ENCODE measurements at regions not wholly inside any gene's neighbourhood (a gene's known extent, or its start where the extent isn't known, plus 50 kb on each side); places are given as distances from the start of the nearest gene placed in this dataset.

- Histone ChIP-seq H3K4me1 (peaks cover 3 to 12% (median 3%) of the 10 kb centered on the region in 3 donors), H3K9me3 (peaks cover 0 to 9% (median 0%) of the 10 kb centered on the region in 3 donors), H3K27me3 (no peaks in the 10 kb centered on the region), H3K36me3 (no peaks in the 10 kb centered on the region), H3K27ac (no peak overlapping the region), H3K4me3 (no peak overlapping the region)
- ATAC-seq = no peak
- WGBS, 2 donors (ENCODE audit: low coverage in 1 of 2) = 80 to 88% methylated on average over 3 of the region's 3 CpGs
- TF ChIP-seq POLR2AphosphoS5 (IDR thresholded peaks at IDR 0.05) = no peak
- TF ChIP-seq POLR2A (IDR thresholded peaks at IDR 0.05) = no peak
- TF ChIP-seq CTCF (IDR thresholded peaks at IDR 0.05) = no peak
- TF ChIP-seq EP300 (IDR thresholded peaks at IDR 0.05) = no peak
Observed at GRCh38 chr6:140772576-140772975, 1360.1 kb upstream of the GJE1 start.

GRCh38 chr6:140768133-140768532 is 1364.6 kb upstream of the GJE1 start:
- Histone ChIP-seq H3K4me1 (no peaks in the 10 kb centered on the region), H3K27me3 (no peaks in the 10 kb centered on the region), H3K4me3 (no peak overlapping the region), H3K27ac (no peak overlapping the region), H3K9me3 (peaks cover 0 to 12% (median 0%) of the 10 kb centered on the region in 3 donors), H3K36me3 (no peaks in the 10 kb centered on the region)
- TF ChIP-seq POLR2A (IDR thresholded peaks at IDR 0.05) (no peak), EP300 (IDR thresholded peaks at IDR 0.05) (no peak), CTCF (IDR thresholded peaks at IDR 0.05) (no peak), POLR2AphosphoS5 (IDR thresholded peaks at IDR 0.05) (no peak)
- 92 to 100% methylated on average over 1 to 3 of the region's 3 CpGs for WGBS, 2 donors (ENCODE audit: low coverage in 1 of 2)
- no peak for ATAC-seq

GRCh38 chr6:140766999-140767398 is 1365.7 kb upstream of the GJE1 start:
- Histone ChIP-seq H3K4me3 (no peak overlapping the region), H3K9me3 (peaks cover 0 to 12% (median 0%) of the 10 kb centered on the region in 3 donors), H3K36me3 (no peaks in the 10 kb centered on the region), H3K27me3 (no peaks in the 10 kb centered on the region), H3K27ac (no peak overlapping the region), H3K4me1 (no peaks in the 10 kb centered on the region)
- WGBS, 2 donors (ENCODE audit: low coverage in 1 of 2) = 77 to 83% methylated on average over 2 of the region's 2 CpGs
- ATAC-seq = no peak
- TF ChIP-seq CTCF (IDR thresholded peaks at IDR 0.05) (no peak), EP300 (IDR thresholded peaks at IDR 0.05) (no peak), POLR2AphosphoS5 (IDR thresholded peaks at IDR 0.05) (no peak), POLR2A (IDR thresholded peaks at IDR 0.05) (no peak)

DNA sequence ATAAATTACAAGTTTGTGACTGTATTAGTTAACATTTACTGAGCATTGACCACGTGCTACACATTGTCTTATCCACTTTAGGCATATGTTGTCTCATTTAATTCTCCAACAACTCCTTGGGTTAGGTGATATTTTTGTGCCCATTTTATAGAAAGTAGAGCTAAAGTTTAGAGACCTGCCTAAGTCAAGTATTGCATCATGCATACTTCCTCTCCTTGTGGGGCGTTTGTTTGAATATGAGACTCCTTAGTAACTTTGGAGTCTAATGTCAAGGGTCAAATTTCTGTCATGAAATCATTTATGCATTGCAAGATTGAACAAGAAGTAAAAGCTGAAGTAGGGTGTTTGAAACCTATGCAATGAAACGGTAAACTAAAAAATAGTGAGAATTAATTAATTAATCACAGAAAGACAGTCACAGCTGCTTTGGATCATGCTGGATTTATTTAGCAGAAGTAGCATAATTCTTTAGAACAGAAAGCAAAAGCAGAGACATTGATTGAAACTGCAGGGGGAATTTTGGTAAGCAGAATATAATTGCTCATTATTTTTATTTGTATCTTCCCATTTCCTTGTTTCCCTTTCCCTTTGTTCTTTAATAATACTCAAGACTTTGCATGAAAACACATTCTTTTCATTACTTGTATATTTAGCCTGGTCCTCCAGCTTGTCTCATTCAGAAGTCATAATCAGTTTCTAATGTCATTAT is 1374.4 kb upstream of the GJE1 start:
- ATAC-seq = no peak
- H3K36me3 ChIP-seq = no peaks in the 10 kb centered on the region
- H3K4me1 ChIP-seq = no peaks in the 10 kb centered on the region
- no peaks in the 10 kb centered on the region for H3K27me3 ChIP-seq
- H3K27ac ChIP-seq = no peak overlapping the region
- H3K4me3 ChIP-seq = no peak overlapping the region
- 55 to 65% methylated on average over 3 of the region's 3 CpGs for WGBS, 2 donors (ENCODE audit: low coverage in 1 of 2)
- TF ChIP-seq POLR2A (IDR thresholded peaks at IDR 0.05) (no peak), CTCF (IDR thresholded peaks at IDR 0.05) (no peak), EP300 (IDR thresholded peaks at IDR 0.05) (no peak), POLR2AphosphoS5 (IDR thresholded peaks at IDR 0.05) (no peak)
- H3K9me3 ChIP-seq = peaks cover 0 to 8% (median 0%) of the 10 kb centered on the region in 3 donors

DNA sequence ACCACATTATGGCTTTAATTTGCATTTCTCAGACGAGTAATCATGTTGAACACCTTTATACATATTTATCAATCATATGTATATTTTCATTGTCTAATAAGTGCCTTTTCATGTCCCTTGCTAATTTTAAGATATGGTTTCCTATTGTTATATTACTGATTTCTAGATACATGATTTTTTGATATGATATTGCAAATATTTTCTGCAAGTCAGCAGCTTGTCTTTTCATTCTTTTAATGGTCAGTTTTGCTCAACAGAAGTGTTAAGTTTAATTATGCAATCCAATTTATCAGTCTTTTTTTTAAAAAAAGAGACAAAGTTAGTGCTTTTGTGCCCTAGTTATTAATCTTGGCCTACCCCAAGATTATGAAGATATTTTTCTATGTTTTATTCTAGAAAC is 1377.8 kb upstream of the CITED2 start:
- 100% methylated on average over 1 of the region's 1 CpG for WGBS, 2 donors (ENCODE audit: low coverage in 1 of 2)
- TF ChIP-seq POLR2A (IDR thresholded peaks at IDR 0.05) (no peak), POLR2AphosphoS5 (IDR thresholded peaks at IDR 0.05) (no peak), CTCF (IDR thresholded peaks at IDR 0.05) (no peak), EP300 (IDR thresholded peaks at IDR 0.05) (no peak)
- H3K36me3 ChIP-seq = no peaks in the 10 kb centered on the region
- ATAC-seq = no peak
- no peak overlapping the region for H3K4me3 ChIP-seq
- H3K4me1 ChIP-seq = no peaks in the 10 kb centered on the region
- peaks cover 0 to 12% (median 0%) of the 10 kb centered on the region in 3 donors for H3K9me3 ChIP-seq
- H3K27ac ChIP-seq = no peak overlapping the region
- no peaks in the 10 kb centered on the region for H3K27me3 ChIP-seq
